CD14-positive monocyte (primary cell): ENCODE measurements at regions not wholly inside any gene's neighbourhood (a gene's known extent, or its start where the extent isn't known, plus 50 kb on each side); places are given as distances from the start of the nearest gene placed in this dataset.

ENCODE experiments used
- DNase-seq, 3 donors: peaks; one replicate each; pipeline ENCODE4 v3.0.0-alpha.2; 2011 to 2022
- H2AFZ ChIP-seq: 2 replicates; pipeline ENCODE4 v1.6.0; 2012; ENCODE audit warnings: mild to moderate bottlenecking, low read depth, low read length, inconsistent platforms; ENCODE audit not compliant: insufficient read depth, poor library complexity, severe bottlenecking
- H3K27ac ChIP-seq, 2 donors: 1 replicate in 1 of 2; 2 replicates in 1 of 2; pipeline ENCODE4 v1.5.1; 2012 to 2013; ENCODE audit warnings: low read length in 2 of 2, control low read depth in 1 of 2, inconsistent platforms in 1 of 2, low read depth in 1 of 2, mild to moderate bottlenecking in 1 of 2
- H3K27me3 ChIP-seq, 2 donors: one replicate each; pipeline versions ENCODE4 v1.6.0 to v1.6.1; 2011 to 2013; ENCODE audit warnings: low read length in 2 of 2; ENCODE audit not compliant: control insufficient read depth in 2 of 2, insufficient read depth in 2 of 2
- H3K36me3 ChIP-seq, 2 donors: replicated peaks in 1 of 2; 1 replicate in 1 of 2; 2 replicates in 1 of 2; pipeline versions ENCODE4 v1.5.1 to v1.6.1; 2012 to 2013; ENCODE audit warnings: low read length in 2 of 2, control low read depth in 1 of 2, inconsistent platforms in 1 of 2, mild to moderate bottlenecking in 1 of 2; ENCODE audit not compliant: insufficient read depth in 2 of 2, control insufficient read depth in 1 of 2
- H3K4me1 ChIP-seq, 2 donors: 1 replicate in 1 of 2; 2 replicates in 1 of 2; pipeline versions ENCODE4 v1.5.1 to v1.6.1; 2012 to 2013; ENCODE audit warnings: low read length in 2 of 2, control low read depth in 1 of 2, inconsistent platforms in 1 of 2, mild to moderate bottlenecking in 1 of 2, moderate library complexity in 1 of 2; ENCODE audit not compliant: insufficient read depth in 2 of 2, control insufficient read depth in 1 of 2
- H3K4me2 ChIP-seq: replicated peaks from 2 replicates; pipeline ENCODE3; 2012; ENCODE audit warnings: low read length, moderate library complexity, mild to moderate bottlenecking; ENCODE audit not compliant: poor library complexity, severe bottlenecking; ENCODE audit errors: extremely low read depth
- H3K4me3 ChIP-seq, 3 experiments: fragments of 200-600 bp in 1 of 3; sonication (generic) in 1 of 3; replicated peaks in 1 of 3; 1 replicate in 2 of 3; 2 replicates in 1 of 3; pipeline ENCODE4 v1.5.1; 2011 to 2013; ENCODE audit warnings: low read length in 3 of 3, mild to moderate bottlenecking in 3 of 3, control low read depth in 2 of 3, low read depth in 2 of 3, inconsistent platforms in 1 of 3, moderate library complexity in 1 of 3
- H3K79me2 ChIP-seq: 2 replicates; pipeline ENCODE4 v1.6.0; 2012; ENCODE audit warnings: mild to moderate bottlenecking, control low read depth, inconsistent platforms, low read length, moderate library complexity; ENCODE audit not compliant: insufficient read depth
- H3K9ac ChIP-seq: 2 replicates; pipeline ENCODE4 v1.6.0; 2017; ENCODE audit warnings: low read length, mild to moderate bottlenecking; ENCODE audit not compliant: insufficient read depth, poor library complexity, severe bottlenecking
- H3K9me3 ChIP-seq, 2 donors: replicated peaks in 1 of 2; 1 replicate in 1 of 2; 2 replicates in 1 of 2; pipeline versions ENCODE4 v1.5.1 to v1.6.1; 2012 to 2013; ENCODE audit warnings: low read length in 2 of 2, control low read depth in 1 of 2; ENCODE audit not compliant: control insufficient read depth in 1 of 2, insufficient read depth in 1 of 2
- H4K20me1 ChIP-seq: 2 replicates; pipeline ENCODE4 v1.6.0; 2012; ENCODE audit warnings: mild to moderate bottlenecking, low read length, control low read depth, moderate library complexity; ENCODE audit not compliant: insufficient read depth
- H3K27ac Mint-ChIP-seq, 7 donors: one replicate each; pipeline ENCODE4 v1.8.0; 2020; ENCODE audit warnings: mild to moderate bottlenecking in 7 of 7, mixed read lengths in 7 of 7, moderate library complexity in 6 of 7, inconsistent platforms in 2 of 7
- H3K27me3 Mint-ChIP-seq, 3 donors: one replicate each; pipeline ENCODE4 v1.8.0; 2021 to 2022; ENCODE audit warnings: low read depth in 3 of 3, mild to moderate bottlenecking in 3 of 3, mixed read lengths in 3 of 3, moderate library complexity in 3 of 3, inconsistent platforms in 1 of 3
- H3K36me3 Mint-ChIP-seq, 2 donors: one replicate each; pipeline ENCODE4 v1.8.0; 2020; ENCODE audit warnings: mixed read lengths in 2 of 2, inconsistent platforms in 1 of 2, mild to moderate bottlenecking in 1 of 2
- H3K4me1 Mint-ChIP-seq: one replicate; pipeline ENCODE4 v1.8.0; 2020; ENCODE audit warnings: mild to moderate bottlenecking, mixed read lengths
- H3K4me3 Mint-ChIP-seq, 2 donors: one replicate each; pipeline ENCODE4 v1.8.0; 2020; ENCODE audit warnings: mild to moderate bottlenecking in 2 of 2, mixed read lengths in 2 of 2, moderate library complexity in 1 of 2
- H3K9me3 Mint-ChIP-seq, 7 donors: one replicate each; pipeline ENCODE4 v1.8.0; 2020 to 2022; ENCODE audit warnings: mixed read lengths in 7 of 7, mild to moderate bottlenecking in 6 of 7, moderate library complexity in 6 of 7, inconsistent platforms in 2 of 7
- WGBS: methylation state at CpG from one replicate; pipeline ENCODE4 v1.1.5; 2013; ENCODE audit warnings: missing lambda C conversion rate; ENCODE audit not compliant: insufficient coverage; 5-methylcytosine and 5-hydroxymethylcytosine counted together
- intact Hi-C, 2 donors: fragments of 100-400 bp; cut with micrococcal nuclease; formaldehyde crosslinking; loops; one replicate each; pipeline versions ENCODE4 v1.15.0 to v1.15.1; 2023
- TF ChIP-seq, protein P1 (sequence below): fragments of 200-600 bp; IDR thresholded peaks from one replicate; pipeline ENCODE4 v1.8.0; 2022; ENCODE audit warnings: antibody characterized with exemption, mild to moderate bottlenecking

DNA sequence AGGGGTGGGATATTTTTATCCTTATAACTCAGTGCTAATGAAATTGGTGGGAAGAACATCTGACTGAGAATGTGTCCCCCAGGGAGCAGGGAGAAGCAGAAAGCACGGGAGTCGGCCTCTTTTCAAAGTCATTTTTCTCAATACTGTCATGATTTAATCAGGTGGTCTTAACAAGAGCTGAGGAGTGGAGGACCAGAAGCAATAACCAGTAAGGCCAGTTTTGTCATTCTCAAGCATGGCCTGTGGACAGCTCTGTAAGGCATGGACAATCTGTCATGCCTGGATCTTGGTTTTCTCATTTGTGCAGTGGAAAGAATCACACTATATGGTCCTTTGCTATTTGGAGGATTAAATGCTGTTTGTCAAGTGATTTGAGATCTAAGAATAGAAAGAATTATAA lies 99.7 kb downstream of the TNFSF11 start:
- Histone ChIP-seq H3K9me3 (no peaks in the 10 kb centered on the region), H3K4me3 (no peak overlapping the region), H3K9ac (no peak overlapping the region), H3K27ac (no peak overlapping the region), H3K36me3 (no peaks in the 10 kb centered on the region), H3K79me2 (no peaks in the 10 kb centered on the region), H3K4me2 (no peak overlapping the region), H3K27me3 (no peaks in the 10 kb centered on the region), H2AFZ (no peak overlapping the region), H3K4me1 (no peaks in the 10 kb centered on the region), H4K20me1 (no peaks in the 10 kb centered on the region)
- TF ChIP-seq, protein P1, sequence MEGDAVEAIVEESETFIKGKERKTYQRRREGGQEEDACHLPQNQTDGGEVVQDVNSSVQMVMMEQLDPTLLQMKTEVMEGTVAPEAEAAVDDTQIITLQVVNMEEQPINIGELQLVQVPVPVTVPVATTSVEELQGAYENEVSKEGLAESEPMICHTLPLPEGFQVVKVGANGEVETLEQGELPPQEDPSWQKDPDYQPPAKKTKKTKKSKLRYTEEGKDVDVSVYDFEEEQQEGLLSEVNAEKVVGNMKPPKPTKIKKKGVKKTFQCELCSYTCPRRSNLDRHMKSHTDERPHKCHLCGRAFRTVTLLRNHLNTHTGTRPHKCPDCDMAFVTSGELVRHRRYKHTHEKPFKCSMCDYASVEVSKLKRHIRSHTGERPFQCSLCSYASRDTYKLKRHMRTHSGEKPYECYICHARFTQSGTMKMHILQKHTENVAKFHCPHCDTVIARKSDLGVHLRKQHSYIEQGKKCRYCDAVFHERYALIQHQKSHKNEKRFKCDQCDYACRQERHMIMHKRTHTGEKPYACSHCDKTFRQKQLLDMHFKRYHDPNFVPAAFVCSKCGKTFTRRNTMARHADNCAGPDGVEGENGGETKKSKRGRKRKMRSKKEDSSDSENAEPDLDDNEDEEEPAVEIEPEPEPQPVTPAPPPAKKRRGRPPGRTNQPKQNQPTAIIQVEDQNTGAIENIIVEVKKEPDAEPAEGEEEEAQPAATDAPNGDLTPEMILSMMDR = no peak
- Mint-ChIP-seq H3K9me3 (peaks cover 0 to 12% (median 7%) of the 10 kb centered on the region in 7 donors), H3K4me3 (no peak overlapping the region), H3K4me1 (no peaks in the 10 kb centered on the region), H3K36me3 (no peaks in the 10 kb centered on the region), H3K27me3 (peaks cover 0 to 2% (median 0%) of the 10 kb centered on the region in 3 donors), H3K27ac (no peak overlapping the region)
- intact Hi-C loops = no loop called here
- no CpG with 5 or more reads among the region's 2 CpGs for WGBS
- DNase-seq = no peak

- Mint-ChIP-seq H3K27ac (no peak overlapping the region), H3K27me3 (peaks cover 4 to 5% (median 4%) of the 10 kb centered on the region in 3 donors), H3K4me1 (no peaks in the 10 kb centered on the region), H3K9me3 (peaks cover 0 to 5% (median 0%) of the 10 kb centered on the region in 7 donors), H3K36me3 (no peaks in the 10 kb centered on the region), H3K4me3 (no peak overlapping the region)
- Histone ChIP-seq H2AFZ (no peak overlapping the region), H3K9ac (no peak overlapping the region), H3K27ac (no peak overlapping the region), H3K79me2 (no peaks in the 10 kb centered on the region), H3K4me1 (no peaks in the 10 kb centered on the region), H3K4me2 (no peak overlapping the region), H3K36me3 (no peaks in the 10 kb centered on the region), H4K20me1 (no peaks in the 10 kb centered on the region), H3K27me3 (no peaks in the 10 kb centered on the region), H3K9me3 (no peaks in the 10 kb centered on the region), H3K4me3 (no peak overlapping the region)
- no peak for DNase-seq
- intact Hi-C loops = no loop called here
- 88% methylated on average over 2 of the region's 2 CpGs for WGBS
- TF ChIP-seq, protein P1 = no peak
These were observed 100.6 kb upstream of the FAM216B start for GRCh38 chr13:42680748-42681147.
